WI38 (cell line): ENCODE measurements at regions not wholly inside any gene's neighbourhood (a gene's known extent, or its start where the extent isn't known, plus 50 kb on each side); places are given as distances from the start of the nearest gene placed in this dataset.

Source experiments
- H3K4me3 ChIP-seq: 2 replicates; pipeline ENCODE4 v1.5.1; 2011; ENCODE audit warnings: low read depth, mild to moderate bottlenecking, control low read depth, low read length
- CTCF ChIP-seq: IDR thresholded peaks from 2 replicates; pipeline ENCODE4 v1.5.1; 2012; ENCODE audit warnings: low read depth, mild to moderate bottlenecking, control low read depth, low read length

GRCh38 chr4:33133723-33134122, 2413.6 kb downstream of the PCDH7 start:
- no peak for TF ChIP-seq CTCF
- no peak overlapping the region for H3K4me3 ChIP-seq

GRCh38 chr4:33134366-33134765, 2414.2 kb downstream of the PCDH7 start:
- no peak overlapping the region for H3K4me3 ChIP-seq
- TF ChIP-seq CTCF: no peak

GRCh38 chr4:33149658-33150524, 2429.7 kb downstream of the PCDH7 start:
- TF ChIP-seq CTCF: no peak
- no peak overlapping the region for H3K4me3 ChIP-seq

- no peak for TF ChIP-seq CTCF
- no peak overlapping the region for H3K4me3 ChIP-seq
Measured at GRCh38 chr4:33150525-33150910, 2430.3 kb downstream of the PCDH7 start.

GRCh38 chr4:33160126-33160525, 2440.0 kb downstream of the PCDH7 start:
- TF ChIP-seq CTCF: no peak
- H3K4me3 ChIP-seq: no peak overlapping the region

- no peak overlapping the region for H3K4me3 ChIP-seq
- no peak for TF ChIP-seq CTCF
Measured at GRCh38 chr4:33161202-33161601, 2441.0 kb downstream of the PCDH7 start.

GRCh38 chr4:33162122-33162521, 2442.0 kb downstream of the PCDH7 start:
- no peak overlapping the region for H3K4me3 ChIP-seq
- TF ChIP-seq CTCF: no peak
